HG02981 (cell line): ENCODE measurements at regions not wholly inside any gene's neighbourhood (a gene's known extent, or its start where the extent isn't known, plus 50 kb on each side); places are given as distances from the start of the nearest gene placed in this dataset.
"Not testable (repeated sequence)": the region's sequence is repeated elsewhere in the genome, so short reads cannot be mapped to it uniquely, and the experiment has no call there.

Experiments
- ATAC-seq: cut with Tn5 transposase; IDR thresholded peaks from one replicate; pipeline ENCODE4 v1.9.1; 2021; ENCODE audit warnings: mild to moderate bottlenecking, moderate library complexity; ENCODE audit not compliant: unreplicated experiment

DNA sequence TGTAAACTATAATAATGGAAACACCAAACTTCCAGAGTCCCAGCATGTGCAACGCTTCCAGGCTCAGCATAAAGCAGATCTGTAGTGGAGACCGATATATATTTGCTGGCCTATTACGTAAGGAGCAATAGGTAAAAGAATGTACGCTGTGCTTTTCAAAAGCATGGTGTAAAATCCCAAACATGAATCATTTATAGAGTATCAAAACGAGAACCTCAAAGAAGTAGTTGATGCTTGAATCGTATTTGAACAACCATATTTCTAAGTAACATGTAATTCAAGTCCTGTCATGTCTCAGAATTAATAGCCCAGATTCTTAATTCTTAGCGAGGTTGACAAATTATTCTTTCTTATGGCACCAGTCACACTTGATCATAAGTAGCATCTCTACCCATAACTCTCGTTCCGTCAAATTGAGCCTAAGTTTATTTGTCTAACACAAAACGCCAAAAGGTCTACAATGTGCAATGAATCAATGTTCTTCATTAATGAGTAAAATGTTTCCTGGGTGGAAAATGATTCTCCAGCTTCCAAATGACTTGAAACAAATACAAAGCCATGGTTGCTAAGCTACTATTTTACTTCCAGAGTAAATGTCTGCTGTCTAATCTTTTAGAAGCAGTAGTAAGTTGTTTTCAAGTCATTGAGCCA, 811.5 kb upstream of the FRG1 start:
- no peak for ATAC-seq

DNA sequence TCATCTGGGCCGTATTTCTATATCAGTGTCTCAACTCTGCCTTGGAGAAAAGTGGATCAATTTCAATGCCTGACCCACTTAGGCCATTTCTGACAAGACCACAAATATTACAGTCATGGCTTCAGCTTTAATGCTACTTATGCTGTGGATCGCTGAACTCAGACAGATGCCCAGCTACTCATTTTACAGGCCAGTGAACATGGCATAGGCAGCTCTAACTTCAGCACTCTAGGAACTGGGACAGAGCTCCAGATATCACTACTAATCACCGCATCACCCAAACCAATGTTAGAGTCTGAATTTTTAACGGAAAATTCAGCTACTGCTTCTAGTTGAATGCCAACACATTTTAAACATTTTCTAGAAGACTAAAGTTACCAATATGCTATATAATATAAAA, 809.6 kb upstream of the FRG1 start:
- no peak for ATAC-seq

DNA sequence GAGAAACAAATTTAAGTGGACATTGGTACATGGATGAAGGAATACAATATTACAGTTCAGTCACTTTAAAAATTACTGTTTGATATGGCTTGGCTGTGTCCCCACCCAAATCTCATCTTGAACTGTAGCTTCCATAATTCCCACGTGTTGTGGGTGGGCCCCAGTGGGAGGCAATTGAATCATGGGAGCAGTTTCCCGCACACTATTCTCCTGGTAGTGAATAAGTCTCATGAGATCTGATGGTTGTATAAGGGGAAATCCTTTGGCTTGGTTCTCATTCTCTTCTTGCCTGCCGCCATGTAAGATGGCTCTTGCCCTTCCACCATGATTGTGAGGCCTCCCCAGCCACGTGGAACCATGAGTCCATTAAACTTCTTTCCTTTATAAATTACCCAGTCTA, 804.2 kb upstream of the FRG1 start:
- ATAC-seq, result no peak

DNA sequence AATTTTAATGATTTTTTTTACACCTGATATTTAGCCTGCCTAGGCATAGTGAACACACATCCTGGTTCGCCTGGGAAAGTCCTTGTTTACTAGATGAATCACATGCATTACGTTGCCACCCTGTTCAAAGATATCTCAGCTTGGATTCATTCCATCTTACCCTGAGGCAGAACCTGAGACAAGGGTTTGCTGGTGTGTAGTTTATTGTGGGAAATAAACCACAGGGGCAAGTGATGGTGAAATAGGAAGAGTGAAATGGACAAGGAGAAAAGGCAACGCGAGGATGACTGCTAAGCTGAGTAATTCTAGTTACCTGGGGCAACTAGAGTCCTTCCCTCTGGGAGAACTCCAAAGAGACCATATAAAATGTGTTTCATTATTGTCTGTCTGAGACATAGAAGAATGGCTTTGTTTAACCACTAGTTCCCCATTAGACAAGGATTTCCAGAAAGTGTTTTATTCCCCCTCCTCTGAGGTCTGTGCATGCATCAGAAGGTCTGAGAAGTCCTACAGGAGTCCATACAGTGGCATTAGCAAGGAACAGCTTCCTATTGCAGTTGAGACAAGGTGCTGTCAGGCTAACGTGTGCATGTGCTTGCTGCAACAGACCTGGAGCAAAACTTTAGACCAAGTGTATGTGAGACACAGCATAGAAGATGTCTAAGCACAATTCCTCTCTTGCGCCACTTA, 797.3 kb upstream of the FRG1 start:
- no peak for ATAC-seq

DNA sequence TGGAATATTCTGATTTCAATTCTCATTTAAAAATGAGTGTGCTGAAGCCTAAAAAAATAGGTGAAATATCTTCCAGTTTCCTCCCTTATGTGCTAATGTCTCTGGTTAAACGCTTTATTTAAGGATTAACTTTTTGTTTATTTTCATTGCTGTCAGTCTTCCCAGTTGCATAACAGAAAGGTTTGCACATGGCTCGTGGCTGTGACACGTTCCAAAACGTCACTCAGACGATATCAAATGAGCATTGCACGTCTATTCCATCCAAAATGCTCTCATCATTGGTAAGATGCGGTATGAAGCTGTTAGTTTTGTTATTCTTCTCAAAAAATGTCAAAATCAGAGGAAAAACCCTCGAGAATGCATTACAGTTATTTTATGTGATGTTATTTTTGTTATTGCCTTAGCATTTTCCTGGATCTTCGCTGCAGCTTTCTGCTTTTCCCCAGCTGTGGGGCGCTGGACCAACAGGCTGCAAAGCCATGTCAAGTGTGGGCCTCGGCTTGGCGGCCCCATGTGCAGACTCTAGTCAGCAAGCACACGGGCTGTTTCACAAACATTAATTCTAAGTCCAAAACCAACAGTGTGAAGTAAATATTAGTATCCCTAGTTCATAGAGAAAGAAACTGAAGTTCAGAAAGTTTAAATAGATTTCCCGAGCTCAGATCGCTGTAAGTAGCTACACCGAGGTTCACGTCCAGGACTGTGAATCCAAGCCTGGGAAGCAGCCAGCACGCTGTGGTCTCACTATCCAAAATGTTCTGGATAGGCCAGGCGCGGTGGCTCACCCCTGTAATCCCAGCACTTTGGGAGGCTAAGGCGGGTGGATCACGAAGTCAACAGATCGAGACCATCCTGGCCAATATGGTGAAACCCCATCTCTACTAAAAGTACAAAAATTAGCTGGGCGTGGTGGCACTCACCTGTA, 793.4 kb upstream of the FRG1 start:
- ATAC-seq, result no peak

DNA sequence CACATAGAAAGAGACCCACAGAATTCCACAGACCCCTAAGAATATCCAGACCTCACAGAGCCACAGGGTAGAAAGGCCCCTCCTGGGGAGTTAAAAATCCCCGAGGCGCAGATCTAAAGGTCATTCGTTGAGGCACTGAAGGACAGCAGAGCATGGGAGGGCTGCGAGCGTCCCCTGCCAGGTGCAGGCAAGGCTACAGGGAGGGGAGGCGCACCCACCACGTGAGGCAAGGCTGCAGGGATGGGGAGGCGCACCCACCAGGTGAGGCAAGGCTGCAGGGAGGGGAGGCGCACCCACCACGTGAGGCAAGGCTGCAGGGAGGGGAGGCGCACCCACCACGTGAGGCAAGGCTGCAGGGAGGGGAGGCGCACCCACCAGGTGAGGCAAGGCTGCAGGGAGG, 785.6 kb upstream of the FRG1 start:
- not testable (repeated sequence) for ATAC-seq

DNA sequence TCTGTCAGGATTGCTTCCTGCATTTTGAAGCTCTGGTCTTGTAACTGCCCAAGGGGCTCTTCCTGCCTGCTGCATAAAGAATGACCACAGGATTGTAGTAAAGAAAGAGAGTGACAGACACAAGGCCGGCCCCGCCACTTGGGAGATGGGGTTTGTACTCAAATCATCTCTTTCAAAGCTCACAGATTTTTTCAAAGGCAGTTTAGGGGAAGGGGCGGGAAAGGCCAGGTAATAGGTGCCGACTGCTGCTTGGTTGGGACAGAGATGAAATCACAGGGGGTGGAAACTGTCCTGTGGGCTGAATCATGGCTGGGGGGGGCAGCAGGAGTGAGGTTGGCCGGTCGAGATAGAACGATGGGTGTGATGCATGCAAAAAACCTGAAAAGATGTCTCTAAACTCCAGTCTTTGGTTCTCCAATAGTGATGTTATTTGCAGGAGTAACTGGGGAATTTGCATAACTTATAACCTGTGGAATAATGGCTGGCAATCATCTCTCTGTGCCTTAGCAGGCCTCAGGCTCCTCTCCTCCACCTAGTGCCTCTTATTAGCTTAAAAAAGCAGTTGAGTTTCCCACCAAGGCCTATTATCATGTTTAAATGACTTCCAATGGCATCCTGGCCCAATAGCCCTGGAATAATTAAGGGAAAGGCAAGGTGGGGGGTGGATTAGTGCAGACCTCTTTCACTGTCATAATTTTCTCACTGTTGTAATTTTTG, 778.4 kb upstream of the FRG1 start:
- no peak for ATAC-seq

DNA sequence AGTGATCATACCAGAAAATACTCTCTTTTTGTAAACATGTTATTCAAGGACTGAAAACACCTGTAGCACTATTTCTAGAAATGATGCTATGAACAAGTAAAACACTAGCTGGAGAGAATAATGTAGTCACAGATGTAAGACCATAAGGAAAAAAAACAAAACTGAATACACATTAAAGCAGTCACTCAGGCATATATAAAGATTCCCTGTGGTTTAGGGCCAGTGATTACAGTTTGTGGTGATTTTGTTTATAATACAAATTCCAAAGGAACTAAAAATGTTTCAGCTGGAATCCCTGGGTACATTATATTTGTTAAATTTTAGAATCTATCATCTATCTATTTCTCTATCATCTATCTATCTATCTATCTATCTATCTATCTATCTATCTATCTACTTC, 777.8 kb upstream of the FRG1 start:
- no peak for ATAC-seq

- no peak for ATAC-seq
Measured at GRCh38 chr4:189176002-189176401, 764.7 kb upstream of the FRG1 start.

- no peak for ATAC-seq
Measured at GRCh38 chr4:189177130-189177529, 763.5 kb upstream of the FRG1 start.

DNA sequence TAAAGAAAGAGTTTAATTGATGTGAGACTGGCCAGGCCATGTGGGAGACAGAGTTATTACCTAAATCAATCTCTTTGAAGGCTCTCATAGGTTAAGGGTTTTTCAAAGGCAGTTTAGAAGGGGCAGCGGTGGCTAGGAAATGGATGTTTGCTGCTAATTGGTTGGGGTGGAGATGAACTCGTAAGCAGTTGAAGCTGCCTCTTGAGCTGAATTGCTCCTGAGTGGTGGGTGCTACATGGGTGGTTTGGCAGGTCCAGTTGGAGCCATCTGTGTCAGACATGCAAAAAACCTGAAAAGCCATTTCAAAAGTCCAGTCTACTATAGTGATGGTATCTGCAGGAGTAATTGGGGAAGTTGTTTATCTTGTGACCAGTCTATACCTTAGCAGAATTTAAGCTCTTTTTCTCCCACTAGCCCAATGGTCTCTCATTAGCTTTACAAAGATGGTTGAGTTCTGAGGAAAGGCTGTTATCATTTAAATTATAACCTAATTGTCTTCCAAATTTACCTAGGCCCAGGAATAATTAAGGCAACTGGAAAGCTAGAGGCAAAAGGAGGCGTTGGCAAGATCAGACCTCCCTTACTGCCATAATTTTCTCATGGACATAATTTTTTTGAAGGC, 762.4 kb upstream of the FRG1 start:
- ATAC-seq, result no peak

DNA sequence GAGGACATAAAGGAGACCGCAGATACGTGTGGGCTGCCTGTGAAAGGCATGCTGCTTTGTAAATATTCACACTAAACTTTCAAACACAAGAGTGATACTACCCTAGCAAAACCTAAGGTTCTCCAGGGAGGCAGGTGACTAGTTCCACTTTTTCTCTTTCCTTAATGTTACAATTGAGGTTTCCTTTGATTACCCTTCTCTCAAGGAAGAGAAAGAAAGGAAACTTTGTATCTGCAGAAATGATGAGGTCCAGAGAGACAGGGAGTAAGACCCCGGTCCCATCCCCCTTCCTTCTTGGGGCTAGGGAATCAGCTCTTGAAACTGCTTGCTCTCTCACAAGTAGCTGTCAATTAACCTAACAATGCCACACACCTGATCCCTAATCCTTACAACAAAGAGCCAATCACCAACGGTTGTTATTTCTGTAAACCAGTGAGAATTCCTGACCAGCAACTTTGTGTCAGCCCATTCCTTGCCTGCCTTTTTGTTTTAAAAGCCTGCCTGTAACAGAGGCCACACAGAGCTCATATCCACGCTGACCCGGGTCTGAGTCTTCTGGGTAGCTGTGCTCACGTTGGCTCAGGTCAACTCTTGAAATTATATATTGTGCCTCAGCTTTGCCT, 754.8 kb upstream of the FRG1 start:
- no peak for ATAC-seq

GRCh38 chr4:189187531-189188052, 753.1 kb upstream of the FRG1 start:
- ATAC-seq, result no peak

- no peak for ATAC-seq
Measured at GRCh38 chr4:189198624-189199023, 742.0 kb upstream of the FRG1 start.

- no peak for ATAC-seq
Measured at GRCh38 chr4:189200353-189200752, 740.3 kb upstream of the FRG1 start.

DNA sequence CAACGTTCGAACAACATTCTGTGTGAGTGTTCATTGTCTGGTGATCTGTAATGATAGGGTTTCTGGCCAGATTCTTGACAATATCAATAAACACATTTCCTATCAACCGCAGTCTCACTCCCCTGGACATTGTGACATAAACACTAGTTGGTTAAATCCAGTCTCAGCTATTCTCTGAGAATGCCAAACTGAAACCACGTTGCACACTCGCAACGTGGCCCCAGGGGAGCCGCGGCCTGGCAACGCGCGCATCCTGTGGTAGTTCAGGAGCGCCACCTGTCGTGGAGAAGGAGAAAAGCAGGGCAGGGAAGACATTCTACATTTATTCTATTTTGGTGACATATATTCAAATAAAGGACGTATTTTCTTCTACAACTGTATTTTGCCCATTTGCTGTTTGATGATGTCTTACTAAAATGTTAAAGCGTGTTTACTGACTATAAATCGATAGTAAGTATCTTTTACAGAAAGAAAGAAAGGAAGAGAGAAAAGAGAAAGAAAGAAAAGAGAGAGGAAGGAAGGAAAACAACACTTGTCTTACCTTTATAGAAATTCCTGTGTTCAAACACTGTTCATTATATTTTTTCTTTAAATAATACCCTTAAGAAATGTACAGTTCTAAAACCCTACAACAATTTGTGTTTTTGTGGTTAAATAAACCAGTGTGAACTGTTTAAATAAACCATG, 738.3 kb upstream of the FRG1 start:
- ATAC-seq, result peak; percentile 64

- no peak for ATAC-seq
Measured at GRCh38 chr4:189202869-189203271, 737.8 kb upstream of the FRG1 start.

DNA sequence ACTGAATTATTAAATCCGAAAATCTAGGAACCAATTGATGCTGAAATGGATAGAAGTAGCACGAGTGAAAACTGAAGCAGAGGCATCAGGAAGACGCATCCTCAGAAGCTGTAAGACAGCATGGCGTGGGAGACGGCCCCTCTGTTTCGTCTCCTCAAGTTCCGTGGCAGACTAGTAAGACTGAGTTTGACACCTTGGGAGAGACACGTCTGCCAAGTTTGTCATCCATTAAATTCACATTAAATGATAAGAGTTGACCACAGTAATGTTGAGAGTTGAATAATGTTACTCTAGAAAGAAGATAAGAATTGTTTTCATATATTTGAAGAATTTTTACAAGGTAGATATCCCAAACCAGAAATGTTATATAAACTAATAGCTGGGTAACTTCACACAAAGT, 736.1 kb upstream of the FRG1 start:
- no peak for ATAC-seq

- no peak for ATAC-seq
Measured at GRCh38 chr4:189206953-189207352, 733.7 kb upstream of the FRG1 start.
